HCT116 (cell line): ENCODE measurements at regions not wholly inside any gene's neighbourhood (a gene's known extent, or its start where the extent isn't known, plus 50 kb on each side); places are given as distances from the start of the nearest gene placed in this dataset.

Experiments used
- ATAC-seq: fragments of 200-7000 bp; cut with Tn5 transposase; 2 replicates; pipeline ENCODE4 v1.9.1; 2020; ENCODE audit warnings: mild to moderate bottlenecking, moderate library complexity
- BruUV-seq: library from RNA; stranded (reverse); fragments of 400-500 nt; replicated peaks from 2 replicates; lab custom pipeline; 2021; lab: Mats Ljungman, UMichigan
- CTCF ChIA-PET: fragments of 300-600 bp; sonication (Branson Sonifier 250); formaldehyde crosslinking; loops from one replicate; lab custom pipeline; 2021; ENCODE audit warnings: antibody characterized with exemption; lab: Charles Lee
- POLR2A ChIA-PET: fragments of 300-600, 350-600 bp; sonication (Branson Sonifier 250); formaldehyde crosslinking; loops from one replicate; lab custom pipeline; 2021; ENCODE audit warnings: antibody characterized with exemption; lab: Charles Lee
- RAD21 ChIA-PET, 2 experiments: fragments of 300-600 bp; sonication (Branson Sonifier 250); formaldehyde crosslinking; loops; one replicate each; lab custom pipeline; 2023; ENCODE audit warnings: low total read pairs in 2 of 2; ENCODE audit not compliant: uncharacterized antibody in 2 of 2, unreplicated experiment in 2 of 2, low non-redundant PET in 1 of 2; lab: Charles Lee
- DNase-seq: peaks from one replicate; pipeline ENCODE4 v3.0.0-alpha.2; 2010; ENCODE audit warnings: low read depth, low spot score
- H2AFZ ChIP-seq: fragments of 200-600 bp; shearing (Covaris generic), sonication (generic); 2 replicates; pipeline ENCODE4 v1.6.1; 2017; ENCODE audit warnings: low read depth, mixed run types, mixed read lengths, antibody characterized with exemption, low read length; ENCODE audit not compliant: poor library complexity, severe bottlenecking
- H3K27ac ChIP-seq: 2 replicates; pipeline ENCODE4 v1.5.1; 2012; ENCODE audit warnings: low read depth, low read length
- H3K27me3 ChIP-seq: fragments of 200-600 bp; sonication (generic); 2 replicates; pipeline ENCODE4 v1.6.1; 2016; ENCODE audit warnings: mixed run types, low read length, mixed read lengths; ENCODE audit not compliant: insufficient read depth
- H3K36me3 ChIP-seq, 2 experiments: fragments of 200-500 bp in 1 of 2; fragments of 200-600 bp in 1 of 2; sonication (Bioruptor generic) in 1 of 2; sonication (generic) in 1 of 2; 2 replicates each; pipeline versions ENCODE4 v1.5.1 to v1.6.1; 2014 to 2016; ENCODE audit warnings: low read length in 2 of 2, inconsistent platforms in 1 of 2, mixed read lengths in 1 of 2, mixed run types in 1 of 2; ENCODE audit not compliant: insufficient read depth in 2 of 2, control insufficient read depth in 1 of 2
- H3K4me1 ChIP-seq, 2 experiments: fragments of 200-600 bp in 1 of 2; sonication (generic) in 1 of 2; 2 replicates each; pipeline versions ENCODE4 v1.5.1 to v1.6.1; 2012 to 2017; ENCODE audit warnings: low read length in 2 of 2, inconsistent platforms in 1 of 2, mild to moderate bottlenecking in 1 of 2, mixed read lengths in 1 of 2, mixed run types in 1 of 2, moderate library complexity in 1 of 2; ENCODE audit not compliant: insufficient read depth in 2 of 2, control insufficient read depth in 1 of 2
- H3K4me2 ChIP-seq: fragments of 200-600 bp; sonication (generic); 2 replicates; pipeline ENCODE4 v1.6.1; 2017; ENCODE audit warnings: mixed run types, low read length, mixed read lengths
- H3K4me3 ChIP-seq, 2 experiments: fragments of 200-600 bp in 1 of 2; sonication (generic) in 1 of 2; replicated peaks in 1 of 2; 2 replicates each; pipeline ENCODE4 v1.5.1; 2011 to 2016; ENCODE audit warnings: low read length in 2 of 2, control low read depth in 1 of 2, low read depth in 1 of 2, mild to moderate bottlenecking in 1 of 2, mixed read lengths in 1 of 2, mixed run types in 1 of 2
- H3K79me2 ChIP-seq: fragments of 200-600 bp; sonication (generic); 2 replicates; pipeline ENCODE4 v1.6.1; 2017; ENCODE audit warnings: mild to moderate bottlenecking, mixed run types, low read length, moderate library complexity, mixed read lengths; ENCODE audit not compliant: insufficient read depth
- H3K9ac ChIP-seq: fragments of 200-600 bp; sonication (generic); 2 replicates; pipeline ENCODE4 v1.6.1; 2016; ENCODE audit warnings: low read length, mixed read lengths
- H3K9me2 ChIP-seq: fragments of 200-600 bp; sonication (generic), shearing (Covaris generic); 2 replicates; pipeline ENCODE4 v1.6.1; 2017; ENCODE audit warnings: mixed run types, mild to moderate bottlenecking, moderate library complexity; ENCODE audit not compliant: insufficient read depth
- H3K9me3 ChIP-seq, 2 experiments: fragments of 200-500 bp in 1 of 2; fragments of 200-600 bp in 1 of 2; sonication (Bioruptor generic) in 1 of 2; sonication (generic) in 1 of 2; 2 replicates each; pipeline ENCODE4 v1.6.1; 2014 to 2017; ENCODE audit warnings: low read length in 2 of 2, mixed read lengths in 2 of 2, inconsistent platforms in 1 of 2, low read depth in 1 of 2, mild to moderate bottlenecking in 1 of 2, mixed run types in 1 of 2, moderate library complexity in 1 of 2; ENCODE audit not compliant: control insufficient read depth in 1 of 2, insufficient read depth in 1 of 2
- H4K20me1 ChIP-seq: fragments of 200-600 bp; sonication (generic), shearing (Covaris generic); 2 replicates; pipeline ENCODE4 v1.6.1; 2017; ENCODE audit warnings: mixed run types, mild to moderate bottlenecking, moderate library complexity; ENCODE audit not compliant: insufficient read depth
- CBX3 ChIP-seq: IDR thresholded peaks from 2 replicates; pipeline ENCODE4 v1.6.1; 2012; ENCODE audit warnings: low read depth
- CEBPB ChIP-seq: IDR thresholded peaks from 2 replicates; pipeline ENCODE4 v1.6.1; 2012; ENCODE audit warnings: low read depth
- EGR1 ChIP-seq: IDR thresholded peaks from 2 replicates; pipeline ENCODE4 v1.6.1; 2012; ENCODE audit warnings: low read depth
- POLR2A ChIP-seq: IDR thresholded peaks from 2 replicates; pipeline ENCODE4 v1.7.0; 2011; ENCODE audit warnings: borderline replicate concordance; ENCODE audit not compliant: insufficient read depth, insufficient read length; ENCODE audit errors: extremely low read depth
- POLR2AphosphoS5 ChIP-seq: IDR thresholded peaks from 2 replicates; pipeline ENCODE4 v1.6.1; 2011; ENCODE audit warnings: mild to moderate bottlenecking, low read depth, low read length, moderate library complexity
- SIN3A ChIP-seq: IDR thresholded peaks from 2 replicates; pipeline ENCODE4 v1.6.1; 2012; ENCODE audit warnings: low read depth
- SP1 ChIP-seq: IDR thresholded peaks from 2 replicates; pipeline ENCODE4 v1.6.1; 2012; ENCODE audit warnings: low read depth
- ZFX ChIP-seq: fragments of 450-650 bp; IDR thresholded peaks from 2 replicates; pipeline ENCODE4 v1.6.1; 2017
- intact Hi-C: fragments of 100-400 bp; cut with micrococcal nuclease; formaldehyde crosslinking; loops from 2 replicates; pipeline ENCODE4 v1.10.0; 2022
- TF ChIP-seq, protein P1 (sequence below), 3 experiments: fragments of 200-600 bp in 1 of 3; sonication (generic) in 1 of 3; IDR thresholded peaks in 2 of 3; conservative IDR thresholded peaks in 1 of 3; 2 replicates each; pipeline ENCODE4 v1.5.1; 2012 to 2017; ENCODE audit warnings: low read depth in 2 of 3, low read length in 2 of 3, antibody characterized with exemption in 1 of 3, borderline replicate concordance in 1 of 3, control low read depth in 1 of 3, mild to moderate bottlenecking in 1 of 3, mixed read lengths in 1 of 3, mixed run types in 1 of 3, moderate library complexity in 1 of 3; ENCODE audit not compliant: insufficient read depth in 1 of 3
- TF ChIP-seq, protein P2 (sequence below): IDR thresholded peaks from 2 replicates; pipeline ENCODE4 v1.6.1; 2011; ENCODE audit warnings: mild to moderate bottlenecking, low read length, moderate library complexity; ENCODE audit not compliant: insufficient replicate concordance; ENCODE audit errors: extremely low read depth
- TF ChIP-seq, protein P3 (sequence below): IDR thresholded peaks from 2 replicates; pipeline ENCODE4 v1.6.1; 2012
- TF ChIP-seq, protein P4 (sequence below): IDR thresholded peaks from 2 replicates; pipeline ENCODE4 v1.6.1; 2012

DNA sequence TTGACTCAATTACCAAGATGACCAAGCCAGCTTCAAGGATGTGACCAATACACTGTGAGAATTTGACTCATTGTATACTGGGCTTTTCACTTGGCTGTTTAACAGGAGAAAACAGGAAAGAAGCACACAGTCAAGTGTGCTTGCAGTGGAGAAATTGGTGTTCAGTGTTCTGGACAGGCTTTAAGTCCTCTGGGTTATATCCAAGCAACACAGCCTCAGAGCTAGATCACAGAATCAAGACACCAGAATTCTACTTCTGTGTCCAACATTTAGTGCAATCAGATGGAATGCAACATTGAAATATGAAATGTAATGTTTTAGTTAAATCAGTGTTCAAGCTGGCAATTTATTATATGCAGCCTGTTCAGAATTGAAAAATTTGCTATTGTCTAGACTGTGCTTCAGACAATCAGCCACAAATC lies 694.4 kb downstream of the LTN1 start:
- Histone ChIP-seq H3K4me2 (no peak overlapping the region), H3K4me1 (no peaks in the 10 kb centered on the region), H3K4me3 (no peak overlapping the region), H3K9me2 (no peaks in the 10 kb centered on the region), H3K9me3 (peaks cover 5 to 23% of the 10 kb centered on the region in 2 experiments; a peak in 2 of 4 replicates), H3K27me3 (no peaks in the 10 kb centered on the region), H3K9ac (no peak overlapping the region), H4K20me1 (no peaks in the 10 kb centered on the region), H3K36me3 (no peaks in the 10 kb centered on the region), H3K27ac (no peak overlapping the region), H3K79me2 (no peaks in the 10 kb centered on the region), H2AFZ (no peak overlapping the region)
- ChIA-PET POLR2A (no interaction called here), CTCF (no interaction called here), RAD21 (no interaction called here)
- TF ChIP-seq, protein P1, sequence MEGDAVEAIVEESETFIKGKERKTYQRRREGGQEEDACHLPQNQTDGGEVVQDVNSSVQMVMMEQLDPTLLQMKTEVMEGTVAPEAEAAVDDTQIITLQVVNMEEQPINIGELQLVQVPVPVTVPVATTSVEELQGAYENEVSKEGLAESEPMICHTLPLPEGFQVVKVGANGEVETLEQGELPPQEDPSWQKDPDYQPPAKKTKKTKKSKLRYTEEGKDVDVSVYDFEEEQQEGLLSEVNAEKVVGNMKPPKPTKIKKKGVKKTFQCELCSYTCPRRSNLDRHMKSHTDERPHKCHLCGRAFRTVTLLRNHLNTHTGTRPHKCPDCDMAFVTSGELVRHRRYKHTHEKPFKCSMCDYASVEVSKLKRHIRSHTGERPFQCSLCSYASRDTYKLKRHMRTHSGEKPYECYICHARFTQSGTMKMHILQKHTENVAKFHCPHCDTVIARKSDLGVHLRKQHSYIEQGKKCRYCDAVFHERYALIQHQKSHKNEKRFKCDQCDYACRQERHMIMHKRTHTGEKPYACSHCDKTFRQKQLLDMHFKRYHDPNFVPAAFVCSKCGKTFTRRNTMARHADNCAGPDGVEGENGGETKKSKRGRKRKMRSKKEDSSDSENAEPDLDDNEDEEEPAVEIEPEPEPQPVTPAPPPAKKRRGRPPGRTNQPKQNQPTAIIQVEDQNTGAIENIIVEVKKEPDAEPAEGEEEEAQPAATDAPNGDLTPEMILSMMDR (IDR thresholded peaks at IDR 0.05 in 2 of 3, conservative IDR thresholded peaks at IDR 0.05 in 1 of 3; ENCODE audit: borderline replicate concordance in 1 of 3, insufficient read depth in 1 of 3, low read depth in 2 of 3, low read length in 2 of 3), result no peak
- TF ChIP-seq CBX3, result no peak
- TF ChIP-seq POLR2AphosphoS5, result no peak
- TF ChIP-seq, protein P2, sequence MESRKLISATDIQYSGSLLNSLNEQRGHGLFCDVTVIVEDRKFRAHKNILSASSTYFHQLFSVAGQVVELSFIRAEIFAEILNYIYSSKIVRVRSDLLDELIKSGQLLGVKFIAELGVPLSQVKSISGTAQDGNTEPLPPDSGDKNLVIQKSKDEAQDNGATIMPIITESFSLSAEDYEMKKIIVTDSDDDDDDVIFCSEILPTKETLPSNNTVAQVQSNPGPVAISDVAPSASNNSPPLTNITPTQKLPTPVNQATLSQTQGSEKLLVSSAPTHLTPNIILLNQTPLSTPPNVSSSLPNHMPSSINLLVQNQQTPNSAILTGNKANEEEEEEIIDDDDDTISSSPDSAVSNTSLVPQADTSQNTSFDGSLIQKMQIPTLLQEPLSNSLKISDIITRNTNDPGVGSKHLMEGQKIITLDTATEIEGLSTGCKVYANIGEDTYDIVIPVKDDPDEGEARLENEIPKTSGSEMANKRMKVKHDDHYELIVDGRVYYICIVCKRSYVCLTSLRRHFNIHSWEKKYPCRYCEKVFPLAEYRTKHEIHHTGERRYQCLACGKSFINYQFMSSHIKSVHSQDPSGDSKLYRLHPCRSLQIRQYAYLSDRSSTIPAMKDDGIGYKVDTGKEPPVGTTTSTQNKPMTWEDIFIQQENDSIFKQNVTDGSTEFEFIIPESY, result no peak
- TF ChIP-seq SIN3A, result no peak
- TF ChIP-seq POLR2A, result no peak
- TF ChIP-seq, protein P3, sequence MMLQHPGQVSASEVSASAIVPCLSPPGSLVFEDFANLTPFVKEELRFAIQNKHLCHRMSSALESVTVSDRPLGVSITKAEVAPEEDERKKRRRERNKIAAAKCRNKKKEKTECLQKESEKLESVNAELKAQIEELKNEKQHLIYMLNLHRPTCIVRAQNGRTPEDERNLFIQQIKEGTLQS, result no peak
- TF ChIP-seq CEBPB, result no peak
- TF ChIP-seq, protein P4, sequence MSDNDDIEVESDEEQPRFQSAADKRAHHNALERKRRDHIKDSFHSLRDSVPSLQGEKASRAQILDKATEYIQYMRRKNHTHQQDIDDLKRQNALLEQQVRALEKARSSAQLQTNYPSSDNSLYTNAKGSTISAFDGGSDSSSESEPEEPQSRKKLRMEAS, result no peak
- no peak for TF ChIP-seq ZFX
- TF ChIP-seq SP1, result no peak
- no peak for TF ChIP-seq EGR1
- no peak for ATAC-seq
- intact Hi-C loops, result no loop called here
- no peak for DNase-seq
- BruUV-seq, result no TSS peak
